HG02840 (cell line): ENCODE measurements at regions not wholly inside any gene's neighbourhood (a gene's known extent, or its start where the extent isn't known, plus 50 kb on each side); places are given as distances from the start of the nearest gene placed in this dataset.
"Not testable (repeated sequence)": the region's sequence is repeated elsewhere in the genome, so short reads cannot be mapped to it uniquely, and the experiment has no call there.

ENCODE experiments used
- ATAC-seq: cut with Tn5 transposase; IDR thresholded peaks from one replicate; pipeline ENCODE4 v1.9.1; 2021; ENCODE audit warnings: mild to moderate bottlenecking, moderate library complexity, moderate number of reproducible peaks; ENCODE audit not compliant: unreplicated experiment, low FRiP score

DNA sequence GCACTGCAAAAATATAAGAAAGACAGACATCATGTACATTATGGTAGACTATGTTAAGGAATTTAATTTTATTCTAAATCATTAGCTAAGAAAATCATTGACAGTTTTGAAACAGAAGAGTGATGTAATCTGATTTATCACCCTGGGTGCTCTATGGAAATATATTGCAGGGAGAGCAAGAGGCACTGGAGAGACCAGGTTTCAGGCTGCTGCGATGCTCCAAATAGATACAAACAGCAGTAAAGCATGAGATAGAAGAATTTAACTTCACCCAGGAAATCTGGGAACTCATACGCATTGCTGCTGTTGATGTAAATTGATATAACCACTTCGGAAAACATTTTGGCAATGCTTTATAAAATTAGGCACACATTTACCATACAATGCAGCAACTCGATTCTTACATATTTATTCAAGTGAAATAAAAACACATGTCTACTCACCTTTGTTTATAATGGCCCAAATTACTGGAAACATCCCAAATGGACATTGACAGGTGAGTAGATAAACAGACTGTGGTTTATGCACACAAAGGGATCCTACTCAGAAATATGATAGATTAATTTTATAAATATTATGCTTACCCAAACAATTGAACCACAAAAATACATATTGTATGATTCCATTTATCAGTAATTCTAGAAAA, 535.1 kb upstream of the CHORDC1 start:
- ATAC-seq = no peak

DNA sequence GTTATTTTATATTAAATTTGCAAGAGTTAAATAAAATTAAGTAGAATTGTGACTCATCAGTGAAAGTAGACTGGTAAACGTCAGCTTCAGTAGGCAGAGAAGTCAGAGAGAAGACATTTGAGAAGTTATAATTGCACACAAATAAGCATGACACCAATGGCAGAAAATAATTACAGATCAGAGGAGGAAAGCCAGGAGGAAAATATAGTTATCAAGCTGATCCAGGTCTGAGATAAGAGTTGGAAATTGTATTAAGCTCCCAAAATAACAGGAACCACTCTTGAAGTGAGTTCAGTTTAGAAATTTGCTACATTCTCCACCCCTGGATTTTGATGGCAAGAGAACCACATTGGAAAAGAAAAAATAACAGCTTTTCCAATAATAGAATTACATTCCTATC, 533.8 kb upstream of the CHORDC1 start:
- ATAC-seq = no peak

DNA sequence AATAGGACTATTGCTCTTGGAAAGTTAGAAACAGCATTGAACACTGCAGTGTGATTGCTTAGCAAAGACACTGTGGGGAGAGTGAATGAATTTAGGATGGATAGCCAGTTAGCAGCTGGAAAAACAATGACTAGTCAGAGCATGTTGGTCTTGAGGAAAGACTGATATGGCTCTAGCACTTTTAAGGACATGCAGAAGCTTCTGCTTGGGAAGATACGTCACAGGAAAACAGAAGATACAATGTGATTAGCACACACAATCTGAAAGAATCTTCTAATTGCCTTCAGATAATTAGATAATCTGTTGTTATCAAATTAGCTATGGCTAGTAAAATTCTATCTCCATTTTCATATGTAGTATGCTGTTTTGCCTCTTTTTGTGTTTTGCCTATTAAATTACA, 530.7 kb upstream of the CHORDC1 start:
- no peak for ATAC-seq

DNA sequence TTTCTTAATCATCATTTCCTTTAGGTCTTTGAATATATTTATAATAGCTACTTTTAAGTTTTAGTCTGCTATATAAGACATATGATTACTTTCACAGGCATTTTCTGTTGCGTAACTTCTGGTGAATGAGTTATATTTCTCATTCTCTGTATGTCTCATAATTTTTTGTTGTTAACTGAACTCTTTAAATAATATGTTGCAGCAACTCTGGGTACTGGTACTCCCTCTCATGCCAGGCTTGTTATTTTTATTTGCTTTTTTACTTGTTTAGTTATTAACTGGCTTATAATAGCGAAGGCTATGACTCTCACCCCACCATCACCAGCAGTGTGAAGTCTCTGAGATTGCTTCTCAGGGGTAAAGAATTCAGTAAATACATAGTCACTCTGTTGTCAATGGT, 524.2 kb upstream of the CHORDC1 start:
- ATAC-seq = no peak

DNA sequence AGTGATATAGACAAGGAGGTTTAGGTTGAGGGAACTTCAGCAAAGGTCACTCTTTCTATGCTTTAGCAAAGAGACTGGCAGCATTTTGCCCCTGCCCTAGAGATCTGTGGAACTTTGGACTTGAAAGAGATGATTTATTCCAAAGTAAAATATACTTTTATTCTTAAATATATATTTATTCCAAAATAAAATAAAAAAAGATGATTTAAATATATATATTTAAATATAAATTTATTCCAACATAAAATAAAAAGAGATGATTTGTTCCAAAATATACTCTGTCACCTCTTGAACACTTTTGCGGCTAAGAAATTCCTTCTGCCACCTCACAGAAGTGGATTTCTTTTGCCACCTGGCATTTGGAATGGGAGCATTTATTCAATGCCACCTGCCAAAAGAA, 521.3 kb upstream of the CHORDC1 start:
- no peak for ATAC-seq

DNA sequence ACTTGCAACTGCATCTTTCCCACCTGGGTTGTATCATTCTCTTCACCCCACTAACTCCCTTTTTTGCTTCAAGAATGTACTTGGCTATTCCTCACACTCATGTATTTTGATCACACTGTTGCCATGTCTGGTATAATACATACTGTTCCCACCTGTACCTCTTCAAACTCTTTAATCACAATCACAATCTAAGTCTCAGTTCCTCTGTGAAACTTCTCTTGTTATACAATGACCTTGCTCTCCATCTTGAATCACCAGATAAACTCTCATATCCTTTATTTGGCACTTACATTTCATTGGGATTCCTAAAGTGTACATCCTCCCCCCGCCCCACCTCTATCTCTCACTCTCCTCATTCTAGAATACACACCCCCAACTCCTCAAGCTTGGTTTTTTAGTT, 516.0 kb upstream of the CHORDC1 start:
- ATAC-seq = no peak

DNA sequence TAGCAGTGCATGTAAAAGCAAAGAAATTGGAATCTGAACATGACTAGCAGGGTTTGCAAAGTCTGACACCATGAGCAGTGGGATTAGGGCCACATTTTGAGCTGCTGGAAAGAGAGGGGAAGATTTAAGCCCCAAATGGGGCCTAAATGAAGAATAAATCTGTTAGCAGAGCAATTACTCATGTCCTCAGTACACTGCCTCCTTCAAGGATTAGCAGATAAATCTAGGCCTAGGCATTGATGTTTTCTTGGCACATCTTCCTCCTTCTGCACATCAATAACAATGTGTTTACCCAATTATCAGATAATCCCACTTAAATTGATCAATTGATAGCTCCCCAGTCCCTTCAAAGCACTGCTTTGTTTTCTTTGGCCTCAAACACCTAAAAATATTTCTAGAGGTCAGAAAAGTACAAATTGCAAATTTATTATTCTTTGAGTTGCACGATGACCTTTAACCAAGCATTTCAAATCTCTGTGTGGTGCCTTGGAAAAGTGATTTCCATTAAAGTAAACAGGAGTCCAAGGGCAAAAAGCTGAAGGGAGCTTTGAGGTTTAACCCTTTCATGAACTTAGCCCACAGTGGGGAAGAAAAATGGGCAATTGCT, 514.7 kb upstream of the CHORDC1 start:
- no peak for ATAC-seq

DNA sequence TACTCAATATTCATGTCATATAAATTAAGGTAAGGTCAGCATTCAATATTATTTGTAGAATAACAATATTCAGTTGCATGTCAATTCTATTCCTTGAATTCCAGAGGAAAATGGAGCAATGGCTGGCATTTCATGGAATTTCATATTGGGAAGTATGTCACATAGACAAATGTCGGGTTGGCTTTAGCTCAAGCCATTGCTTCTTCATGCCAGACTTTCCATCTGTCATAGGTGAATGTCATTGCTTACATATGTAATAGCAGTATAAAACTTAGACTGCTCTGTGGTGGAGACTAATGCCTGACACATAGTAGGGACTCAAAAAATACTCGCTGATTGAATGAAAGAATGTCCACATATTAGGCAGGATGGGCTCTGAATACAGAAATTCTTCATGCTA, 509.6 kb upstream of the CHORDC1 start:
- ATAC-seq = no peak

DNA sequence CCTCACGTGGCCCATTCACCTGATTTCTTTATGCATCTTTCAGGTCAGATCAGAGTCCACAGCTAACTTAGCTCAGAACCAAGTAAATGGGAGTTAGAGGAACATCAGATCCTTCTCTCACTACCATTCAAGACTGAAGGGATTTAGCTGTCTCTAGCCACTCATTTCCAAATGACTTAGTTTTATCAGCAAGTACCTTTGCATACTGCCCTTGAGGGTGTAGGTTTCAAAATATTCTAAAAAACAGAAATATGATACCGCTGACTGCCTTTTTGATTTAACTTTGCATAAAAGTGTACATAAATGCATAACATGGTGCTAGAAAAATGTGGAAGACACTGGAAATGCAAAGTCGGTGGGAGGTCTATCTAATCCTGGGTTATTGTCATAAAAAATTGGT, 500.6 kb upstream of the CHORDC1 start:
- ATAC-seq = no peak

DNA sequence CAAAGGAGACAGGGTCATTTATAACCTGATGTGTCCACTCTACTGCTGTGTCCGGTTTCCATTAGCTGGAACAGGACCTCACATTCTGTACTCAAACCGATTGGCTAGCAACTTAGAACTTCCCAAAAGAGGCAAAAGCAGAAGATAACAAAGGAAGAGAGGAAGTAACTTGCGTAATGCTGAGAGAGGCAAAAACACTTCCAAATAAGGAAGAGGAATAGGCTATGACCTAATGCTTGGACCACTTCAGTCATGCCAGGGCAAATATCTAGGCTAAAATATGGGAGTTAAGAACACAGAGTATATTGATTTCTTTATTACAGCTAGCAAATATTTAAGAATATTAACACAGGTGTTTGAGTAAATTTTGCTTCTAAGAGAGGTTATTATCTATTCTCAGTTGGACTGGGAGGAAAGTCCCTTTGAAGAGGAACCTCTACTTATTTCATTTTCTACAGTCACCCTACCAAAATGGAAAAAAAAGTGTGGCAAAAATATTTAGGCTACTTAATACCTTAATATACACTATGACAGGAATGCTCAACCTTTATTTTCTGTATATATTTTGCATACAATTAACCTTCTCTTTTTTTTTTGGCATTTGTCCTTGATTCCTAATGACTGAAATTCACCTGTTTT, 499.8 kb upstream of the CHORDC1 start:
- no peak for ATAC-seq

DNA sequence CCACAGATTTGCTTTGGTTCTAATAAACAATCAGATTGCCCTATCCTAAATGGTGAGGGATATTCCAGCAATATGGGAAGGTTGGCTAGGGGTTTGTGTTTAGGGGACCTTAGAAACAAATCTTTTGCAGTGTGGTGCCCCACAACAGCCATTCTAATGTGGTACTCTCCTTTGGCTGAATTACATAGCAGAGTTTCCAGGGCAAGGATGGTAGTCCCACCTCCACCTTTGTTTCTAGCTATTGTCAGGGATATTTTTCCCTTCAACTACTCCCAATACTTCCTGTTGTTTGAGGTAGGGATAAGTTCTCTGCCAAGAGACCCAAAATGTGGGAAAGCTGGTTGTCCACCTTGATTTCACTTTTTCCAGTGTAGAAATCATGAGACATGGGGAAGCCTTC, 494.7 kb upstream of the CHORDC1 start:
- ATAC-seq = no peak

DNA sequence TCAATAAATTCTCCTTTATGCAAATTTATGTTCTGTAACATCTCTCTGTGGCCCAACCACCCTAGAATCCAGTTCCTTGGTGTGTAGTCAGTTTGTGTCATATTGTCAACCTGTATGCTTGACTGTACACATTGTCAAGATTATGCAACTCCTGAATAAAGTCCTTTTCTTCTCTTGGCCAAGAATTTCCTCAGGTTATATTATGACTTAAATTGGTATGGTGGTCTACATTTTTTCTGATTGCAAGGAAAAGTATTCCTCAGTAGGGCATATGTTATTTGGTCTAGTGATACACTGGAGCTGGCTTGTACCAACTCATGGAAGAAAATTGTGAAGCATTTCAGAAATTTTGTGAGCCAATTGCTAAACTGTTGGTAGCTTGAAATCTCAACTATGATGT, 482.8 kb upstream of the CHORDC1 start:
- no peak for ATAC-seq

DNA sequence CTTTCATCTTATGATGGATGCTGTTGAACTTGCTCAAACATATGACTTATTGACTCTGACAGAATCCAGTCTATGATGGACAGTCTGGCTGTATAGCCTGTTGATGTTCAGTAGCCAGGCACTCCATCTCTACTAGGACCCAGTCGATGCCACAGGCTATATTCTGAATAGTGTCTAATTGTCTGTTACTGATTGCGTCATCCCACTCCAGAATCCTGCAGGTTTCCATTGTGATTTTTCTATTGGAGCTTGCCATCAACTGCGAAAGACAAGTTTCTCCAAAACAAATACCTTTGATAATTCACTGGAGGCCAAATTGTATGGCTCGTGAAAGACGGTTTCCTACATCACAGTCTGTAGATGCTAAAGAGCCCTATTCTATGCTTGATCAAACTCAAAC, 481.7 kb upstream of the CHORDC1 start:
- ATAC-seq = no peak

DNA sequence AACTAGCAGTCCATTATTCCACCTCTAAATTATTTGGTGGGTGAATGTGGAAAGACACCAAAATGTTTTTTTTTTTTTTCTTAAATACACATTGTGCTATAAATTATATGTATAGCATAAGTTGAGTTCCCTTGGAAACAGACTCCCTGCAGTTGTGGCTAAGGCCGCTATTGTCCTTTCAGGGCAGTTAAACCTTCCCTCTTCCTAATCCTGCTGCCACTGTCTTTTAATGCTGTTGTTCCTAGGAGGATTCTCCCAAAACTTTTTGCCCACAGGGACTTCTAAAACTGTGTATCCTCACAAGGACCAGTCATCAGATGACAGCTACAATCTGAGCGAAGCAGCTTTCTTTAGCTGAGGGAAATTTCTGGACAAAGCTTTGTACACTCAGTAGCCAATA, 478.9 kb upstream of the CHORDC1 start:
- no peak for ATAC-seq

DNA sequence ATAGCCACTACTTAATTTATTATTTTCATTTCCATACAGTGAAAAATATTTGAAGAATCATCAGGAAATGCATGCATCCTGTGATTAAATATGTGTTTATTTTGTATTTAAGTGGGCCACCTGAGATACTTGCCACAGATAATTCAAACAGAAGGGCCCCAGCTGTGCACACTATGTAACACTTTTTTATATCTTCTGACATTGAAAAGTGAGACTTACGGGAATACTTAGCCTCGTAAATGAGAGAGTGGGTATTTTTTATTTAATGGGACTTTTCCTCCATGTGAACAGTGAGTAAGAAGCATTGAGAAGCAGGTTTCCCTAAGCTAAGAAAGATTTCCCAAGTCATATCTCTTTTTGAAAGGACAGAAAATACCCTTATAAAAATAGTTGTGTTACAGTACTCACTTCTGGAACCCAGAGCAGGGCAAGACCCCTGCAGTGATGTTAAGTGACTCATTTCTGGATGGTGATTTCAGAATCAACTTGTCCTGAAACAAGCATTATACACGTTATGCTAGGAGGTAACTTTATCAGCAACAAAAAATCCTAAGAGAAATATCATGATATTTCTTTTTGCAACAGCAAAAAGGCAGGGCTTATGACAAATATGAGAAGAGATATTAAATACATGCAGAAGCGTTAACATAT, 478.1 kb upstream of the CHORDC1 start:
- ATAC-seq = no peak

DNA sequence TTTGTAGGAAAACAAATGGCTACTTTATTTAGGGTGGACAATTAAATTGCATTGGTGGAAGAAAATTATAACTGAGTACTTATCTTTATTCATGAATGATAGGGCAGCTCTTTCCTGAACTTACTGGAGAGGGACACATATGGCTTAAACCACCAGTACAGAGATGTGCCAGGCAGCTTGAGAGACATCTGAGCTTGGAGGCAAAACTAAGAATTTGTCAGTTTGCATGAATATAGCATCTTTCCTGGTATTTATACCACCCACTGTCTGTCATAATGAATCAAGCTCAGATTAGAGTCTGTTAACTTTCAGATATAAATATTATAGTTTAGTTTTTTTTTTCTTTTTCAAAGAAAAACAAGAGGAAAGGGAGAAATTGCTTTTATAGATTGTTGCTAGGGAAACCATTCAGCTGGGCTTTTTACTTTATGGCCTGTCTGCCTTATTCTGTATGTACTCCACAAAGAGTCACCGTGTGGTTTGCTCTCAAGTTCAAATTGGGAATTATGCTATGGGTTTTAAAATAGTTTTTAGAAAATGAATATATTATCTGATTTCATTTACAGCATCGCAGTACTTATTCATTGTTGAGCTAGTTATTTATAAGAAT, 477.0 kb upstream of the CHORDC1 start:
- no peak for ATAC-seq

DNA sequence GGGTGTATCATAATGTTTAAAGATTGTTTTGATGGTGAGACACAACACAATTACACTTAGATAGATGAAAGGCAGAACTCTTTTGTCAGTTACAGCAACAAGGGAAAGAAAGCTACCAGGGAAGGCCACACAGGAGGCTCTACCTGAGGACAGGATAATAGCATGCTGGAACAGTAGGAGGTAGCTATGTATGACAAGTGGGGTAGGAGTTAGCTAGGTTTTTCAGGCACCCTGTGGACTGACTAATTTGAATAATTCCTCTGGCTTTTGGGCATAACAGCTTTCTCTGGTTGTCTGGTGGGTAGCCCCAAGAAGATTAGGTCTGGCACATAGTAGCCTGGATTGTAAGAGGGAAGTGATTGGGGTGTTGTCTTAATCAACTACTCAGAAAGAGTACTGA, 475.4 kb upstream of the CHORDC1 start:
- ATAC-seq = no peak

DNA sequence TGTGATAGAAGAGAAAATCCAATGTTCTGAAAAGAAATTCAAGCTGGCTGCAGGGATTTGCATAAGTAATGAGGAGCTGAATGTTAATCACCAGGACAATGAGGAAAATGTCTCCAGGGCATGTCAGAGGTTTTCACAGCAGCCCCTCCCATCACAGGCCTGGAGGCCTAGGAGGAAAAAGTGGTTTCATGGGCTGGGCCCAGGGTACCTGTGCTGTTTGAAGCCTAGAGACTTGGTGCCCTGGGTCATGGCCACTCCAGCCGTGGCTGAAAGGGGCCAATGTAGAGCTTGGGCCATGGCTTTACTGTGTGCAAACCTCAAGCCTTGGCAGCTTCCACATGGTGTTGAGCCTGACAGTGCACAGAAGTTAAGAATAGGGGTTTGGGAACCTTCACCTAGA, 452.6 kb upstream of the CHORDC1 start:
- not testable (repeated sequence) for ATAC-seq

DNA sequence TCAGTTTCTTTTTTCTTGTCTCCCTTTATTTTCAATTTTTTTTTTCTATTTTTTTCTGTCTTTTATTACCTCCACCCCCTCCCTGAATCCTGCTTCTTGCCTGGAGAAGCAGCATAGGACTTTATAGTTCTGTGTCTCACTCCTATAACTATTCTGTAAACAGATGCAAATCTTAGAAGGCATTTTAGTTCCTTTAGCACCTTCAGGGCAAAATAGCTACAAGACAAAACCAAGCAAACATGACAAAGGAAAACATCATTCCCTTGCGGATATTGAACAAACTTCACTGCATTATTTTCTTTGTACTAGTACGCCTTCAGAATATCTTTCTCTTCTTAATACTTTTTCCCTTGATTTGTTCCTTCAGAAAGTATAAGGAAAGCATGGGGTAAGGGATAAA, 446.2 kb upstream of the CHORDC1 start:
- no peak for ATAC-seq

DNA sequence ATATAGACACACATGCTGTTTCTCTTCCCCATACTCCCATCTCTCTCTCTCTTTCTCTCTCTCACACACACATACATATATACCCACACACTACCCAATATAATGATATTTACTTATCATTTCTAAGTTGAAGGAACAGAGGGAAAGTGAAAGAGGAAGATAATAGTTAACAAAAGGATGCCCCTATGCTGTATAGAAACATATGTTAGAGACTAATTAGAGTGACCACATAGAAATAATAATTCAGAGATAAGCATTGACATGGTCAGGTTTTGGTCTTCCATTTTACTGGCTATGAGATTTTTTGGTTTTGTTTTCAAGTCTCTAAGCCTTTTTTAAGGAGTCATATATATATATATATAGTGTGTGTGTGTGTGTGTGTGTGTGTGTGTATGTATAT, 445.7 kb upstream of the CHORDC1 start:
- no peak for ATAC-seq

DNA sequence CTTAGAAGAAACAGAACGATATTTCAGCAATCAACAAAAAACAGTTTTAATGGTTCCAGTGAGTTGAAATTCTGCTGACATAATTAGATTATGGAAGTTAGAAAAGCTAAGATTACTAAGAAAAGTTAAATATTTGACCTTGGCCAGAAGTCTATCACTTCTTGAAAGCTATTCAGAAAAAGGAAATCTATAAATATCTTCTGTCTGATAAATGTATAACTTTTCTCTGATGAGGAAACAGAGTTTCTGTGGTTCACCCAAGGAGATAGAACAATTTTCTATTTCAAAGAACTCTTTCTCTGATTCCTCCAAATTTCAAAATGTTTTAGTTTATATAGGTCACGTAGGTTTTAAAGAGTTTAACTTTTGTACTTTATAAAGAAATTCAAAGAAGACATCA, 438.4 kb upstream of the CHORDC1 start:
- no peak for ATAC-seq
